HepG2 (cell line): ENCODE measurements at regions not wholly inside any gene's neighbourhood (a gene's known extent, or its start where the extent isn't known, plus 50 kb on each side); places are given as distances from the start of the nearest gene placed in this dataset.

Experiments
- ATAC-seq: fragments of 200-7000 bp; cut with Tn5 transposase; 3 replicates; pipeline ENCODE4 v1.9.1; 2020; ENCODE audit warnings: mild to moderate bottlenecking, moderate library complexity
- BruUV-seq: library from RNA; stranded (reverse); fragments of 400-500 nt; replicated peaks from 2 replicates; lab custom pipeline; 2021; lab: Mats Ljungman, UMichigan
- CTCF ChIA-PET: fragments of 300-600 bp; formaldehyde crosslinking; extraction: SDS; loops from one replicate; lab custom pipeline; 2021; ENCODE audit warnings: low total read pairs, inconsistent platforms, low intra/inter-chr PET ratio; lab: Yijun Ruan, JAX
- POLR2A ChIA-PET: fragments of 350-600 bp; sonication (Branson Sonifier 250); formaldehyde crosslinking; loops from one replicate; lab custom pipeline; 2020; ENCODE audit warnings: antibody characterized with exemption, inconsistent platforms; lab: Yijun Ruan, JAX
- DNase-seq: peaks from one replicate; pipeline ENCODE4 v3.0.0-alpha.2; 2015; ENCODE audit warnings: low spot score
- FAIRE-seq: peaks from 3 replicates; lab custom pipeline; 2011; peaks lifted over from hg19 to GRCh38; lab: Jason Lieb, UNC
- H2AFZ ChIP-seq: one replicate; pipeline ENCODE4 v1.6.1; 2011; ENCODE audit warnings: low read length, inconsistent platforms
- H3K27ac ChIP-seq: fragments of 300-600 bp; 3 replicates; pipeline ENCODE4 v1.8.0; 2011; ENCODE audit warnings: mixed run types, mild to moderate bottlenecking, mixed read lengths, low read length, inconsistent platforms; ENCODE audit not compliant: insufficient read depth; ENCODE audit errors: extremely low read length
- H3K27me3 ChIP-seq, 2 experiments: fragments of 200-600 bp in 1 of 2; 2 replicates in 1 of 2; 3 replicates in 1 of 2; pipeline versions ENCODE4 v1.6.0 to v1.8.0; 2011; ENCODE audit warnings: low read length in 2 of 2, mild to moderate bottlenecking in 2 of 2, moderate library complexity in 2 of 2, inconsistent platforms in 1 of 2; ENCODE audit not compliant: insufficient read depth in 2 of 2, control insufficient read depth in 1 of 2
- H3K36me3 ChIP-seq, 2 experiments: fragments of 200-600 bp in 1 of 2; replicated peaks in 1 of 2; 2 replicates in 1 of 2; 3 replicates in 1 of 2; pipeline versions ENCODE4 v1.5.1 to v1.8.0; 2011; ENCODE audit warnings: low read length in 2 of 2, inconsistent platforms in 1 of 2; ENCODE audit not compliant: insufficient read depth in 2 of 2, control insufficient read depth in 1 of 2
- H3K4me1 ChIP-seq: 2 replicates; pipeline ENCODE4 v1.5.1; 2012; ENCODE audit warnings: low read length, inconsistent platforms; ENCODE audit not compliant: insufficient read depth
- H3K4me2 ChIP-seq: 2 replicates; pipeline ENCODE4 v1.6.0; 2011; ENCODE audit warnings: low read depth, low read length, inconsistent platforms
- H3K4me3 ChIP-seq, 3 experiments: fragments of 200-600 bp in 1 of 3; sonication (generic), shearing (Covaris generic) in 1 of 3; replicated peaks in 1 of 3; 2 replicates each; pipeline ENCODE4 v1.5.1; 2011 to 2016; ENCODE audit warnings: low read length in 3 of 3, inconsistent platforms in 2 of 3, low read depth in 2 of 3, mild to moderate bottlenecking in 2 of 3, control low read depth in 1 of 3, mixed read lengths in 1 of 3; ENCODE audit not compliant: insufficient read depth in 1 of 3
- H3K79me2 ChIP-seq: one replicate; pipeline ENCODE4 v1.6.1; 2011; ENCODE audit warnings: low read length, inconsistent platforms; ENCODE audit not compliant: insufficient read depth
- H3K9ac ChIP-seq: 2 replicates; pipeline ENCODE4 v1.6.0; 2011; ENCODE audit warnings: mild to moderate bottlenecking, low read depth, low read length, inconsistent platforms; ENCODE audit not compliant: insufficient read depth
- H3K9me3 ChIP-seq: 2 replicates; pipeline ENCODE4 v1.5.1; 2012; ENCODE audit warnings: mild to moderate bottlenecking, low read length
- H4K20me1 ChIP-seq: 2 replicates; pipeline ENCODE4 v1.6.0; 2011; ENCODE audit warnings: inconsistent platforms, mild to moderate bottlenecking, low read length, moderate library complexity; ENCODE audit not compliant: insufficient read depth
- EP300 ChIP-seq, 3 experiments: sonication (generic) in 1 of 3; formaldehyde crosslinking in 1 of 3; IDR thresholded peaks; 2 replicates each; pipeline versions ENCODE4 v1.5.1 to v1.6.1; 2011 to 2020; ENCODE audit warnings: low read depth in 2 of 3, low read length in 2 of 3, borderline replicate concordance in 1 of 3, improper control_type of control experiment in 1 of 3, mild to moderate bottlenecking in 1 of 3, missing genetic modification reagents in 1 of 3, moderate library complexity in 1 of 3
- KLF15 ChIP-seq: sonication (generic); formaldehyde crosslinking; IDR thresholded peaks from 2 replicates; pipeline ENCODE4 v1.8.1; 2023; ENCODE audit warnings: borderline replicate concordance, mild to moderate bottlenecking, inconsistent platforms, missing genetic modification reagents, mixed read lengths
- MBD4 ChIP-seq: IDR thresholded peaks from 2 replicates; pipeline ENCODE4 v1.6.1; 2012; ENCODE audit warnings: low read length, inconsistent platforms, borderline replicate concordance
- SMYD3 ChIP-seq: sonication (generic); formaldehyde crosslinking; IDR thresholded peaks from 2 replicates; pipeline ENCODE4 v1.8.1; 2023; ENCODE audit warnings: mild to moderate bottlenecking, missing genetic modification reagents
- ZFP36L1 ChIP-seq: sonication (generic); formaldehyde crosslinking; IDR thresholded peaks from 2 replicates; pipeline ENCODE4 v1.8.0; 2022; ENCODE audit warnings: mild to moderate bottlenecking, missing genetic modification reagents, moderate library complexity
- ZSCAN22 ChIP-seq: sonication (generic); formaldehyde crosslinking; IDR thresholded peaks from 2 replicates; pipeline ENCODE4 v1.4.0; 2020; ENCODE audit warnings: mild to moderate bottlenecking, missing genetic modification reagents
- WGBS: methylation state at CpG from one replicate; pipeline ENCODE4 v1.1.6; 2017; ENCODE audit warnings: low lambda C conversion rate; 5-methylcytosine and 5-hydroxymethylcytosine counted together
- in situ Hi-C: cut with HindIII; loops from 2 replicates; pipeline ENCODE4 v1.10.0; 2017; ENCODE audit warnings: low pct_unique_long_range_greater_than_20kb; ENCODE audit not compliant: extremely low pct_ligation_motif_present
- intact Hi-C: fragments of 100-400 bp; cut with micrococcal nuclease; formaldehyde crosslinking; loops from one replicate; pipeline ENCODE4 v1.10.0; 2022; ENCODE audit not compliant: unreplicated experiment
- TF ChIP-seq, protein P1 (sequence below): sonication (generic); formaldehyde crosslinking; IDR thresholded peaks from 2 replicates; pipeline ENCODE4 v1.4.0; 2020; ENCODE audit warnings: mild to moderate bottlenecking, missing genetic modification reagents, borderline replicate concordance

DNA sequence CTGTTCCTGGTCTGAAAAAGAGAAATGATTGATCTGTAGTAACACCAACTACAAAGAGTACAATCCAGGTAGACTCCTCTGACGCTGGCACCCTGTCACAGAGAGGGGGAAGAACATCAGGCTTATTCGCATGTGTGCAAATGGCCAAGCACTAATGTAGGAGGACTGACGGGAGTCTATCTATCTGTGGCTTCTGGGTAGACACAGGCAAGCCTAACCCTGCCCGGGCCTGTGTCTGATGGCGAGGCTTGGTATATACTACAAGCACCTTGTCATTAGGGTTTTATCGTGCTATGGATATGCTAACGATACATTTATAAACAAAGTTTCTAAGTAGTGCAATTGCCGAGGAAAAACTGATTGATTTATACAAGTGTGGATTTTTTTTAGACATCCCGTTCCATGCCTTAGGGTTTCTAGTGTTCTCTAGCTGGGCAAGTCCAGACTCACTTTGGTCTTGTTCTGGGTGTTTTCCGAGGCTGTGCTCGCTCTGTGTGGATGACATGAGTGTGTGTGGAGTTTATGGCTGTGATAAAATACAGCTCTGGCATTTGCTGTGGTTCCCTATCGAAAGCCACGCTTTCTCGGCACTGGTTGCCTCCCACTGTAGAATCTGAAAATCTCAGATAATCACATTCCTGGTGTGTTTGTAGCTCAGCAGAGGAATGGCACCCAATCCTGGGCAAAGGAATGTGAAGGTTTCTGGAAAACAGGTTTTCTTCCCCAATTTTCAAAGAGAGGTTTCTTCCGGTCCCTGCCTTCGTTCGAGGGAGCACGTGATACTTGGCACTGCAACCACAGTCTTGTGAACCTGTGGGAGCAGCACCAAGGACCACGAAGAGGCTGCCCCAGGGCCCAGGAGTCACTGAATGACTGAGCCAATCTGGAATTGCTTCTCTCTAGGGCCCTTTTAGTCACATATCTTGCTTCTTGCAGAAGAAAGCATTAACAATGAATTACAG is 67.5 kb upstream of the EDN1 start:
- no peaks in the 10 kb centered on the region; the same call in 1 of the 2 replicates for H3K4me1 ChIP-seq
- intact Hi-C loops (no loop called here), in situ Hi-C loops (no loop called here)
- no peaks in the 10 kb centered on the region for H3K27me3 ChIP-seq
- DNase-seq = no peak
- no peak overlapping the region for H2AFZ ChIP-seq
- H3K9me3 ChIP-seq = no peaks in the 10 kb centered on the region
- no peak for FAIRE-seq
- no peak overlapping the region for H3K4me3 ChIP-seq
- ChIA-PET CTCF (no interaction called here), POLR2A (no interaction called here)
- BruUV-seq = no TSS peak
- H3K4me2 ChIP-seq = no peak overlapping the region
- no peak overlapping the region for H3K27ac ChIP-seq
- ATAC-seq = no peak; the same call in 2 of the 3 replicates
- TF ChIP-seq SMYD3 (no peak), KLF15 (CRISPR knock-in tag) (no peak), EP300 (IDR thresholded peaks at IDR 0.05; ENCODE audit: low read depth in 2 of 2, low read length in 2 of 2) (no peak), EP300 (CRISPR knock-in tag; IDR thresholded peaks at IDR 0.05; ENCODE audit: borderline replicate concordance) (no peak)
- TF ChIP-seq, all 625 proteins: peak for 0
- Histone ChIP-seq H3K36me3 (no peaks in the 10 kb centered on the region), H3K79me2 (no peaks in the 10 kb centered on the region), H4K20me1 (no peaks in the 10 kb centered on the region), H3K9ac (no peak overlapping the region)
- WGBS = 65% methylated on average over 19 of the region's 19 CpGs

DNA sequence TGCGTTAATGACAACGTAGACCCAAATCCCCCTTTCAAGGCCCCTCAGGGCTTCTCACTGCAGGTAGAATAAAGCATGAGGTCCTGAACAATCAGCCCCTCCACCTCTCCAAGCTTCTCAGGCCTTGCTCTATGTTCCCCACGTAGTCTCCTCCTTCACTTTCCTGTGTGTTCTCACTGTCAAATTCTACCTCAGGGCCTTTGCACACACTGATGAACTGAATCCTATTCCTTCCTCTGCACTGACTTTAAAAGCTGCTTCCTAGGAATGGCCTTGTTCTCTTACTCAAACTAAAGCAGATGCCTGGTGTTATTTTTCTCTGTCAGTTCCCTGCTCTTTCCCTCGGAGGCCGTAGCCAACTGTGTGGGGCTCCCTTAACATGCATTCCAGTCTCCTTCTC is 66.8 kb upstream of the EDN1 start:
- ChIA-PET POLR2A (no interaction called here), CTCF (no interaction called here)
- no peak overlapping the region for H3K4me2 ChIP-seq
- H3K4me1 ChIP-seq = peaks cover 7% of the 10 kb centered on the region
- 77% methylated on average over 5 of the region's 5 CpGs for WGBS
- intact Hi-C loops (no loop called here), in situ Hi-C loops (no loop called here)
- H3K9ac ChIP-seq = no peak overlapping the region
- H3K36me3 ChIP-seq = no peaks in the 10 kb centered on the region
- BruUV-seq = no TSS peak
- H3K27me3 ChIP-seq = no peaks in the 10 kb centered on the region
- DNase-seq (no peak), FAIRE-seq (no peak), ATAC-seq (no peak)
- H3K27ac ChIP-seq = no peak overlapping the region
- H4K20me1 ChIP-seq = no peaks in the 10 kb centered on the region
- H3K79me2 ChIP-seq = no peaks in the 10 kb centered on the region
- H3K4me3 ChIP-seq = no peak overlapping the region
- H3K9me3 ChIP-seq = no peaks in the 10 kb centered on the region
- no peak overlapping the region for H2AFZ ChIP-seq
- TF ChIP-seq, protein P1, sequence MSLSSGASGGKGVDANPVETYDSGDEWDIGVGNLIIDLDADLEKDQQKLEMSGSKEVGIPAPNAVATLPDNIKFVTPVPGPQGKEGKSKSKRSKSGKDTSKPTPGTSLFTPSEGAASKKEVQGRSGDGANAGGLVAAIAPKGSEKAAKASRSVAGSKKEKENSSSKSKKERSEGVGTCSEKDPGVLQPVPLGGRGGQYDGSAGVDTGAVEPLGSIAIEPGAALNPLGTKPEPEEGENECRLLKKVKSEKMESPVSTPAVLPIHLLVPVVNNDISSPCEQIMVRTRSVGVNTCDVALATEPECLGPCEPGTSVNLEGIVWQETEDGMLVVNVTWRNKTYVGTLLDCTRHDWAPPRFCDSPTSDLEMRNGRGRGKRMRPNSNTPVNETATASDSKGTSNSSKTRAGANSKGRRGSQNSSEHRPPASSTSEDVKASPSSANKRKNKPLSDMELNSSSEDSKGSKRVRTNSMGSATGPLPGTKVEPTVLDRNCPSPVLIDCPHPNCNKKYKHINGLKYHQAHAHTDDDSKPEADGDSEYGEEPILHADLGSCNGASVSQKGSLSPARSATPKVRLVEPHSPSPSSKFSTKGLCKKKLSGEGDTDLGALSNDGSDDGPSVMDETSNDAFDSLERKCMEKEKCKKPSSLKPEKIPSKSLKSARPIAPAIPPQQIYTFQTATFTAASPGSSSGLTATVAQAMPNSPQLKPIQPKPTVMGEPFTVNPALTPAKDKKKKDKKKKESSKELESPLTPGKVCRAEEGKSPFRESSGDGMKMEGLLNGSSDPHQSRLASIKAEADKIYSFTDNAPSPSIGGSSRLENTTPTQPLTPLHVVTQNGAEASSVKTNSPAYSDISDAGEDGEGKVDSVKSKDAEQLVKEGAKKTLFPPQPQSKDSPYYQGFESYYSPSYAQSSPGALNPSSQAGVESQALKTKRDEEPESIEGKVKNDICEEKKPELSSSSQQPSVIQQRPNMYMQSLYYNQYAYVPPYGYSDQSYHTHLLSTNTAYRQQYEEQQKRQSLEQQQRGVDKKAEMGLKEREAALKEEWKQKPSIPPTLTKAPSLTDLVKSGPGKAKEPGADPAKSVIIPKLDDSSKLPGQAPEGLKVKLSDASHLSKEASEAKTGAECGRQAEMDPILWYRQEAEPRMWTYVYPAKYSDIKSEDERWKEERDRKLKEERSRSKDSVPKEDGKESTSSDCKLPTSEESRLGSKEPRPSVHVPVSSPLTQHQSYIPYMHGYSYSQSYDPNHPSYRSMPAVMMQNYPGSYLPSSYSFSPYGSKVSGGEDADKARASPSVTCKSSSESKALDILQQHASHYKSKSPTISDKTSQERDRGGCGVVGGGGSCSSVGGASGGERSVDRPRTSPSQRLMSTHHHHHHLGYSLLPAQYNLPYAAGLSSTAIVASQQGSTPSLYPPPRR (CRISPR knock-in tag) = no peak
- TF ChIP-seq ZSCAN22 (CRISPR knock-in tag) (no peak), MBD4 (no peak), ZFP36L1 (CRISPR knock-in tag) (no peak)
